Tibial nerve (tissue), 4 donors: ENCODE measurements at regions not wholly inside any gene's neighbourhood (a gene's known extent, or its start where the extent isn't known, plus 50 kb on each side); places are given as distances from the start of the nearest gene placed in this dataset.

Experiments used
- DNase-seq, 2 donors: peaks; one replicate each; pipeline ENCODE4 v3.0.0-alpha.2; 2019; ENCODE audit warnings: low spot score in 2 of 2
- H3K27ac ChIP-seq, 4 donors: fragments of 200-600 bp; sonication (generic) in 3 of 4; one replicate each; pipeline ENCODE4 v1.5.1; 2017 to 2019; ENCODE audit warnings: mild to moderate bottlenecking in 1 of 4
- H3K27me3 ChIP-seq, 2 donors: fragments of 200-600 bp; sonication (generic) in 1 of 2; one replicate each; pipeline versions ENCODE4 v1.5.1 to v1.6.0; 2017 to 2019
- H3K36me3 ChIP-seq, 3 donors: fragments of 200-600 bp; sonication (generic); one replicate each; pipeline ENCODE4 v1.5.1; 2018 to 2019
- H3K4me1 ChIP-seq, 4 donors: fragments of 200-600 bp; sonication (generic) in 3 of 4; one replicate each; pipeline ENCODE4 v1.5.1; 2017 to 2019
- H3K4me3 ChIP-seq, 4 donors: fragments of 200-600 bp; sonication (generic) in 3 of 4; one replicate each; pipeline ENCODE4 v1.5.1; 2017 to 2019; ENCODE audit warnings: mild to moderate bottlenecking in 1 of 4, moderate library complexity in 1 of 4
- H3K9me3 ChIP-seq, 4 donors: fragments of 200-600 bp; sonication (generic) in 3 of 4; one replicate each; pipeline ENCODE4 v1.5.1; 2017 to 2019
- EP300 ChIP-seq, 2 donors: sonication (generic); formaldehyde crosslinking; IDR thresholded peaks; one replicate each; pipeline ENCODE4 v1.6.1; 2017; ENCODE audit warnings: antibody characterized with exemption in 2 of 2, mild to moderate bottlenecking in 1 of 2
- POLR2A ChIP-seq, 2 donors: fragments of 450-650 bp; IDR thresholded peaks; one replicate each; pipeline ENCODE4 v1.6.1; 2017; ENCODE audit warnings: antibody characterized with exemption in 2 of 2, mild to moderate bottlenecking in 2 of 2, moderate library complexity in 2 of 2
- WGBS, 2 donors: methylation state at CpG; one replicate each; pipeline ENCODE4 v1.1.5; 2018; 5-methylcytosine and 5-hydroxymethylcytosine counted together
- TF ChIP-seq, protein P1 (sequence below), 5 experiments: fragments of 200-600 bp in 3 of 5; fragments of 450-650 bp in 2 of 5; sonication (generic) in 3 of 5; IDR thresholded peaks; one replicate each; pipeline ENCODE4 v1.5.1; 2016 to 2019; ENCODE audit warnings: antibody characterized with exemption in 5 of 5, mild to moderate bottlenecking in 3 of 5, moderate library complexity in 2 of 5

DNA sequence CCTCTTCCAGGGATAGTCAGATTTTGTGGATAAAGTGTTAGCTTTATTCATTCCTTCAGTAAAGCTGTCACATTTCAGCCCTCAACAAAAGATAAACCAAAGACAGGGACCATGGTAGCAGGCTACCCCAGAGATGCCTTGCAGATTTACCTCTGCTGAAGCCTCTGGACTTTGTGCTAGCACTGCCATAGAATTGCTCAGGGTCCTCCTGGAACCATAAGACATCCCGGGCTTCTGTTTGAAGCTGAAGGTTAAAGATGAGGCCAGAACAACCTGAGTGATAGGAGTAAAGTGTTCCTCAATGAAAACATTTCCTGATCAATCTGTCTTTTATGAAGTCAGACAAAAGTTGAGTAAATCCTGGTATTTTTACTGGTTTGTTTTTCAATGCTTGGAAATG, 57.5 kb upstream of the ARL15 start:
- H3K4me3 ChIP-seq, result no peak overlapping the region
- DNase-seq, result no peak
- no peaks in the 10 kb centered on the region for H3K9me3 ChIP-seq
- H3K27me3 ChIP-seq, result no peaks in the 10 kb centered on the region
- H3K36me3 ChIP-seq, result no peaks in the 10 kb centered on the region
- H3K4me1 ChIP-seq, result no peaks in the 10 kb centered on the region
- TF ChIP-seq EP300 (IDR thresholded peaks at IDR 0.05) (no peak), POLR2A (IDR thresholded peaks at IDR 0.05) (no peak)
- TF ChIP-seq, protein P1, sequence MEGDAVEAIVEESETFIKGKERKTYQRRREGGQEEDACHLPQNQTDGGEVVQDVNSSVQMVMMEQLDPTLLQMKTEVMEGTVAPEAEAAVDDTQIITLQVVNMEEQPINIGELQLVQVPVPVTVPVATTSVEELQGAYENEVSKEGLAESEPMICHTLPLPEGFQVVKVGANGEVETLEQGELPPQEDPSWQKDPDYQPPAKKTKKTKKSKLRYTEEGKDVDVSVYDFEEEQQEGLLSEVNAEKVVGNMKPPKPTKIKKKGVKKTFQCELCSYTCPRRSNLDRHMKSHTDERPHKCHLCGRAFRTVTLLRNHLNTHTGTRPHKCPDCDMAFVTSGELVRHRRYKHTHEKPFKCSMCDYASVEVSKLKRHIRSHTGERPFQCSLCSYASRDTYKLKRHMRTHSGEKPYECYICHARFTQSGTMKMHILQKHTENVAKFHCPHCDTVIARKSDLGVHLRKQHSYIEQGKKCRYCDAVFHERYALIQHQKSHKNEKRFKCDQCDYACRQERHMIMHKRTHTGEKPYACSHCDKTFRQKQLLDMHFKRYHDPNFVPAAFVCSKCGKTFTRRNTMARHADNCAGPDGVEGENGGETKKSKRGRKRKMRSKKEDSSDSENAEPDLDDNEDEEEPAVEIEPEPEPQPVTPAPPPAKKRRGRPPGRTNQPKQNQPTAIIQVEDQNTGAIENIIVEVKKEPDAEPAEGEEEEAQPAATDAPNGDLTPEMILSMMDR (IDR thresholded peaks at IDR 0.05), result no peak
- WGBS, 2 donors, result 86 to 100% methylated on average over 1 of the region's 1 CpG
- H3K27ac ChIP-seq, result no peak overlapping the region

DNA sequence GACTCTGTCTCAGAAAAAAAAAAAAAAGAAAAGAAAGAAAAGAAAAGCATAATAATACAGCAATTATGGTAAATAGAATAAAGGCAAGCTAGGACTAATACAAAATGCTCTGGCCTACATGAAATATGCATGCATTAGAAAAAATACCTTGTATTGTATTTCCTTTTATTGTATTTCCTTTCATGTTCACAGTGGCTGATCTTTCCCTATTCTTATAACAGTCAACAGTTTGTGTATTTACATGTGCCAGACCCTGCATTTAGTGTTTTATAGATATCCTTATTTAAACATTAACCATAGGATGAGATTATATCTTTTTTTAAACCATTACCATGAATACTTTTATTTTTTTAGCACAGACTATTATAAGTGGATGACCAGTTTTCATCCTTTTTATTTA, 56.3 kb upstream of the ARL15 start:
- Histone ChIP-seq H3K4me1 (no peaks in the 10 kb centered on the region), H3K27me3 (no peaks in the 10 kb centered on the region), H3K4me3 (no peak overlapping the region), H3K9me3 (no peaks in the 10 kb centered on the region), H3K27ac (no peak overlapping the region), H3K36me3 (no peaks in the 10 kb centered on the region)
- TF ChIP-seq POLR2A (IDR thresholded peaks at IDR 0.05) (no peak), EP300 (IDR thresholded peaks at IDR 0.05) (no peak)
- TF ChIP-seq, protein P1 (IDR thresholded peaks at IDR 0.05), result no peak
- DNase-seq, result no peak

DNA sequence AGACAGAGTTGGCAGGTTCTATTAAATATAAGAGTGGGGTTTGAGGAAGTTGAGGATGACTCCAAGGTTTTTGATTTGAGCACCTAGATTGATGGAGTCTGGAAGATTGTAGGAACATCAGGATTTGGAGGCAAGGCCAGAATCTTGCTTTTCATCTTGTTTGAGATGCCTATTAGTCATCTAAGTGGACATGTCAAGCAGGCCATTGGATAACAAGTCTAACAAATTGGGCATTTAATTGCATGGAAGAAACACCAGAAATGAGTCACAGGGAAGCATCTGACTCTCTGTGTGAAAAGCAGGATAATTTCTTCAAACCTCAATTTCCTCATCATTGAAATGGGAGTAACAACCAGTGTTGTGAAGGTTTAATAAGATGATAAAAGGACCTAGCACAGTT, 53.3 kb upstream of the ARL15 start:
- no peaks in the 10 kb centered on the region for H3K4me1 ChIP-seq
- H3K27ac ChIP-seq, result no peak overlapping the region
- H3K36me3 ChIP-seq, result no peaks in the 10 kb centered on the region
- H3K4me3 ChIP-seq, result no peak overlapping the region
- TF ChIP-seq POLR2A (IDR thresholded peaks at IDR 0.05), result no peak
- no peak for TF ChIP-seq EP300 (IDR thresholded peaks at IDR 0.05)
- TF ChIP-seq, protein P1 (IDR thresholded peaks at IDR 0.05), result no peak
- no peaks in the 10 kb centered on the region for H3K27me3 ChIP-seq
- no peaks in the 10 kb centered on the region for H3K9me3 ChIP-seq
- DNase-seq, result no peak

DNA sequence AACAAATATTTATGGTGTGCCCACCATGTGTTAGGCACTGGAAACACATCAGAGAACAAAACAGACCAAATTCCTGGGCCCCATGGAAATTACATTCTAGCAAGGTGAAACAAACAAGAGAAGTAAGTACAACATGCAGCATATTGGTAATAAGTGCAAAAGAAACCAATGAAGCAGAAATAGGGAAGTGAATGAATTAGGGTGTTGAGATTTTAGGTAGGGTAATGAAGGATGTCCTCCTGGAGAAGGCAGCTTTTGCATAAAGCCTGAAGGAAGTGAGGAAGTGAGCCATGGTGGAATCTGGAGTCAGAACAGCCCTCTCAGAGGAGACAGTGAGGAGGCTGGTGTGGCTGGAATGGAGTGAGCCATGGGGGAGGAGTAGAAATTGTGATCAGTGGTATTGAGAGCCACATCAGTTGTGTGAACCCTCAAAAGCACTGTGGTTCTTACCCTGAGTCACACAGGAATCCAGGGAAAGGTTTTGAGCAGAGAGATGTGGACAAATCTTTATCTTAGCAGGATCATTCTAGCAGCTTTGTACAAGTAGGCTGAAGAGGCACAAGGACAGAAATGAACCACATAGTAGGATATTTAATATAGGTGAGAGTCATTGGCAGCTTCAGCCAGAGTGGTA, 52.7 kb upstream of the ARL15 start:
- Histone ChIP-seq H3K27ac (no peak overlapping the region), H3K9me3 (no peaks in the 10 kb centered on the region), H3K4me3 (no peak overlapping the region), H3K4me1 (no peaks in the 10 kb centered on the region), H3K36me3 (no peaks in the 10 kb centered on the region), H3K27me3 (no peaks in the 10 kb centered on the region)
- TF ChIP-seq EP300 (IDR thresholded peaks at IDR 0.05), result no peak
- TF ChIP-seq, protein P1 (IDR thresholded peaks at IDR 0.05), result no peak
- no peak for TF ChIP-seq POLR2A (IDR thresholded peaks at IDR 0.05)
- no peak for DNase-seq

DNA sequence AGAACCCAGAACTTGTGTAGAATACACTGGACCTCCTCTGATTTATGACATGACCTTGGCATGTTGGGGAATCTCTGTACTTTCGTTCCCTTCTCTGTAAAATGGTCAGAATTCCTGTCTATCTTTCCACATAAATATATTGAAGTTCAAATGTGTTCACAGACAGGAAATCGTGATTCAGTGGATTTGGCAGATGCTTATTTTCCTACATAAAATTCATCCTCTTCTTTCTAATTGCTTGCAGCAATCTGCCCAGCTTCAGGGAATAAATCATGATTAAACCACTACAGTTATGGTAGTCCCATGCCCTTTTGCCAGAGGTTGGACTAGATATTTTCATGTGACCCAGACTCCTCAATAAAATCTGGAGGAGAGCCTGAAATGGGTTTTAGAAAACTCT, 52.1 kb upstream of the ARL15 start:
- H3K36me3 ChIP-seq, result no peaks in the 10 kb centered on the region
- TF ChIP-seq EP300 (IDR thresholded peaks at IDR 0.05) (no peak), POLR2A (IDR thresholded peaks at IDR 0.05) (no peak)
- TF ChIP-seq, protein P1 (IDR thresholded peaks at IDR 0.05), result no peak
- WGBS, 2 donors, result 55 to 61% methylated on average over 2 of the region's 2 CpGs
- H3K4me1 ChIP-seq, result no peaks in the 10 kb centered on the region
- DNase-seq, result no peak
- no peaks in the 10 kb centered on the region for H3K27me3 ChIP-seq
- H3K27ac ChIP-seq, result no peak overlapping the region
- H3K9me3 ChIP-seq, result no peaks in the 10 kb centered on the region
- H3K4me3 ChIP-seq, result no peak overlapping the region
